ENCODE measurements at regions not wholly inside any gene's neighbourhood (a gene's known extent, or its start where the extent isn't known, plus 50 kb on each side); places are given as distances from the start of the nearest gene placed in this dataset.

GRCh38 chr11:111105566-111105965, 140.0 kb upstream of the POU2AF2 start:
- DNase-seq = no peak

GRCh38 chr11:111104185-111104584, 141.3 kb upstream of the POU2AF2 start:
- H3K27ac ChIP-seq = no peak overlapping the region
- H3K36me3 ChIP-seq = no peaks in the 10 kb centered on the region
- TF ChIP-seq CTCF (IDR thresholded peaks at IDR 0.05) (no peak), POLR2A (IDR thresholded peaks at IDR 0.05) (no peak), POLR2AphosphoS5 (IDR thresholded peaks at IDR 0.05) (no peak), EP300 (IDR thresholded peaks at IDR 0.05) (no peak)
- ATAC-seq (ENCODE audit: low FRiP score in 2 of 2) (no peak), DNase-seq (no peak)
- H3K27me3 ChIP-seq = no peaks in the 10 kb centered on the region
- no peaks in the 10 kb centered on the region for H3K9me3 ChIP-seq
- no peak overlapping the region for H3K4me3 ChIP-seq
- no peaks in the 10 kb centered on the region for H3K4me1 ChIP-seq

More at GRCh38 chr11:111105566-111105965, 140.0 kb upstream of the POU2AF2 start:
- no peaks in the 10 kb centered on the region for H3K27me3 ChIP-seq
- no peak for ATAC-seq (ENCODE audit: low FRiP score in 2 of 2)
- WGBS, 2 donors = 91 to 93% methylated on average over 2 of the region's 2 CpGs
- H3K27ac ChIP-seq = no peak overlapping the region
- TF ChIP-seq POLR2A (IDR thresholded peaks at IDR 0.05) (no peak), EP300 (IDR thresholded peaks at IDR 0.05) (no peak), POLR2AphosphoS5 (IDR thresholded peaks at IDR 0.05) (no peak), CTCF (IDR thresholded peaks at IDR 0.05) (no peak)
- no peak overlapping the region for H3K4me3 ChIP-seq
- no peaks in the 10 kb centered on the region for H3K9me3 ChIP-seq
- H3K4me1 ChIP-seq = no peaks in the 10 kb centered on the region
- no peaks in the 10 kb centered on the region for H3K36me3 ChIP-seq

- TF ChIP-seq EP300 (IDR thresholded peaks at IDR 0.05) (no peak), CTCF (IDR thresholded peaks at IDR 0.05) (no peak), POLR2A (IDR thresholded peaks at IDR 0.05) (no peak), POLR2AphosphoS5 (IDR thresholded peaks at IDR 0.05) (no peak)
- H3K27ac ChIP-seq = no peak overlapping the region
- no peaks in the 10 kb centered on the region for H3K9me3 ChIP-seq
- DNase-seq = no peak
- 68 to 74% methylated on average over 3 of the region's 3 CpGs for WGBS, 2 donors
- ATAC-seq (ENCODE audit: low FRiP score in 2 of 2) = no peak
- no peaks in the 10 kb centered on the region for H3K4me1 ChIP-seq
- H3K4me3 ChIP-seq = no peak overlapping the region
- H3K27me3 ChIP-seq = no peaks in the 10 kb centered on the region
- H3K36me3 ChIP-seq = no peaks in the 10 kb centered on the region
These were observed 143.6 kb upstream of the POU2AF2 start for GRCh38 chr11:111101881-111102280.

- no peaks in the 10 kb centered on the region for H3K36me3 ChIP-seq
- 86 to 91% methylated on average over 2 of the region's 2 CpGs for WGBS, 2 donors
- ATAC-seq (ENCODE audit: low FRiP score in 2 of 2) = no peak
These were observed 146.4 kb upstream of the POU2AF2 start for GRCh38 chr11:111099028-111099713.

More at GRCh38 chr11:111099028-111099713, 146.4 kb upstream of the POU2AF2 start:
- Histone ChIP-seq H3K4me1 (no peaks in the 10 kb centered on the region), H3K9me3 (no peaks in the 10 kb centered on the region), H3K27ac (no peak overlapping the region), H3K4me3 (no peak overlapping the region), H3K27me3 (no peaks in the 10 kb centered on the region)
- DNase-seq = no peak
- TF ChIP-seq POLR2AphosphoS5 (IDR thresholded peaks at IDR 0.05) (no peak), CTCF (IDR thresholded peaks at IDR 0.05) (no peak), POLR2A (IDR thresholded peaks at IDR 0.05) (no peak), EP300 (IDR thresholded peaks at IDR 0.05) (no peak)

Measured in upper lobe of left lung (tissue), 6 donors.